Activated CD4-positive, alpha-beta T cell treated with anti-CD3 and anti-CD28 coated beads, Interleukin-2, Interleukin-6, amounts not matched to agents 100 ng/mL and 50 ng/mL, durations not matched to agents 16 hours and 8 hours (primary cell): ENCODE measurements at regions not wholly inside any gene's neighbourhood (a gene's known extent, or its start where the extent isn't known, plus 50 kb on each side); places are given as distances from the start of the nearest gene placed in this dataset.
"Not testable (repeated sequence)": the region's sequence is repeated elsewhere in the genome, so short reads cannot be mapped to it uniquely, and the experiment has no call there.

Experiments
- DNase-seq: peaks from one replicate; pipeline ENCODE4 v3.0.0-alpha.2; 2020

DNA sequence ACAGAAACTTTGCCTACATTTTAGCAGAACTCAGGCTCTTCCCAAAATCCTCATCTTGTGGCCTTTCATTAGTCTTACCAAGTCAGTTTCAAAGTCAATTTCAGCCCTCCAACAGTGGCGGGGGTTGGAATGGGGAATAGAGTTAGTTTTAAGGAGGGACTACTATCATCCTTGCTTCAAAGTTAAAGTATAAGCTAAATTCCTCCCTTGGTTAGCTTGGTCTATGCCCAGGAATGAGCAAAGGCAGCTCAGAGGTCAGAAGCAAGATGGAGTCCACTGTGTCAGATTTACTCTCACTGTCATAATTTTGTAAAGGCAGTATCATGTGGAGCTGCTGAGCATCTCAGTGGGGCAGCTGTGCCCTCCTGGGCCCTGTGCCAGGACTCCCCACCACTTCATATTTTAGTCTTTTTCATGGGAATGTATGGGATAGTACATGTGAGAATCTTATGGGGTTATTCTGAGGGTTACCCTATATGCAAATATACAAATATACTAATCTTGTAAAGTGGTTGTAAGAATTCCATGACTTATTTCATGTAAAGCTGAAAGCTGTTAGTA, 145.2 kb upstream of the MMADHC start:
- no peak for DNase-seq

DNA sequence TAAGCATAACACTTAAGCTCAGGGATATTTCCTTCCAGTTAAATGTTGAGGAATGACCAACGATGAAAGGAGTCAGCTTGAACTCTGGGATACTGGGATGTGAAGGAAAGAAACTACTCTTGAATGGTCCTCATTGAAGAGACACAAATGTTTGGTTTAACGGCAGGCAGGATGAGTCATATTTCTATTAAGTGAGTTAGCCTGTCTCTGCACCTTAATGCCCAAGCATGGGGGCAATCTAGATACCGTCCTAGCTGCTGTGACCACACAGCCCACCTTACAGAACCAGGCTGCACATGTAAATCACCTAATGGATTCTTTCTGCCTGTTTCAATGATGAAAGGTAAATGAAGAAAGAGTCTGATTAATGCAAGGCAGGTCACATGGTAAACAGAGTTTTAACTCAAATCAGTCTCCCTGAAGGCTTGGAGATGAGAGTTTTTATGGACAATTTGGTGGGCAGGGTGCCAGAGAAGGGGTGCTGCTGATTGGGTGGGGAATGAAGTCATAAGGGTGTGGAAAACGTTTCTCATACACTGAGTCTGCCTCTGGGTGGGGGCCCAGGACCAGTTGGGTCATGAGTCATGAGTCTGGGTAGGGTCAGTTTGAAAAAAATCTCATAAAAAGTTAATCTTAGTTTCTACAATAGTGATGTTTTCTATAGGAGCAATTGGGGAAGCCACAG, 144.6 kb upstream of the MMADHC start:
- DNase-seq = no peak

DNA sequence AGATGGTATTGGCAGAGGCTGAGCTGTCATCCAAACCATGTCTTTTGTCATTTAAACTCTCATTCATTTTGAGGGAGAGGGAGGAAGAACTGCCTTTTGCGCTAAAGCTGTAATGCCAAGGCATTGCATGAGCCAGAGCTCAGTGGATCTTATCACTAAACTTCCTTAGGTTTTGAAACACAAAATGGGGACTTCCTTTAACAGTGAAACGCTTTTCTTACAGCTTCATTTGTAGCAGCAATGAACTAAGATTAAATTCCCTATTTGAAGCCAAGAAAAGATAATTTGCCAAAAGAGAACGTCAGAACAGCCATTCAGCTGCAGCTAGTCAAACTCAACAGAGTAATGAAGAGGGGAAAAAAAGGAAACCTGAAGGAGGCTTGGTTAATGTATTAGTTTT, 143.5 kb upstream of the MMADHC start:
- DNase-seq = no peak

DNA sequence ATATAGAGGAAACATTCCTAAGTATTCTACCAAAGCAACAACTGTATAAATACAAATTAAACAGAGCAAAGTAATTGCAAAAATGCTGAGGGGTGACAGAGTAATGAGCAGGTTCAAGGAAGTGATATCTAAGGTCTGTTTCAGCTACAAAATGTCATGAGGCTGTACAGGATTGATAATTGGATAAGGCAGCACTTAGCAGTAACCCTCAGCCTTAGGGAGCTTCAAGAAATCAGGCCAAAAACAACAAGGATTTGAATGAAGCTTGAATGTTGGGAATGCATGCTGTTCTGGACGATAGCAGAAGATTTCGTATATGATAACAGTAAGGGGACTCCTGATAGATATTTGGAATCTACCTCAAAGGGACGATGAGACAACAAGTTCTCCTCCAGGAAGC, 142.0 kb upstream of the MMADHC start:
- DNase-seq = no peak

DNA sequence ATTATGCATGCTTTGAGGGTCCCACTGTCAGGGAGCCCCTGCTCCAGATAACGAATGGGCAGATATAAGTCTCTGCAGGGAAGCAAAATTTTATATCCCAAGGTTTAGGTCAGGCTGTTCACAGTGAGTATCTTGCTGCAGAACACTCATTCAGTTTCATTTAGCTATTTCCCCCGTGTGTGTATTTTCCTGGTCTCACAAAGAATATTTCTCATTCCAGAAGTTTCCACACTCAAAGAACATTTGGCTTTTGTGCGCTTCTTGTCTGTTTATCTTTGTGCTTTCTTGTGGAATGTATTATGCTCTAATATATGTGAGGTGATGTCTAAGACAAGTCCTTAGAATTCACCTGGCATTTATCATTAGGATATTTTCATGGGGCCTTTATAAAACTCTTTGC, 140.4 kb upstream of the MMADHC start:
- no peak for DNase-seq

DNA sequence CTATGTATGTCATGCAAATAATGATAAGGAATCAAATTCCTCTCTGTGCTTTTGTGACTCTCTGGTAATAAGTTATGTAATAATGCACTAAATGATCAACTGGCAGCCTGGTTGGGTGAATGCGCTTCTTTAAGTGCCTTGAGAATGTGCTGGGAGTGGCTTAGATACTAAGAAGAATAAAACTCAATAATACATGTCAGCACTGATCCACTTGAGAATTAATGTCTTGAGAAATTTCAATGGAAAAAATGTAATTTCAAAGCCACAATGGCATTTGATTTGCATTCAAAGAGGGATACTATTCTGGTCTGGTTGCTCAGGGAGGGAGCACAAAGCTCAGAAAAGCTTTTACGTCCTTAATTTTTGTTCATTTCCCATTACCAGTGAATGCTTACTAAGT, 137.7 kb upstream of the MMADHC start:
- DNase-seq = no peak

DNA sequence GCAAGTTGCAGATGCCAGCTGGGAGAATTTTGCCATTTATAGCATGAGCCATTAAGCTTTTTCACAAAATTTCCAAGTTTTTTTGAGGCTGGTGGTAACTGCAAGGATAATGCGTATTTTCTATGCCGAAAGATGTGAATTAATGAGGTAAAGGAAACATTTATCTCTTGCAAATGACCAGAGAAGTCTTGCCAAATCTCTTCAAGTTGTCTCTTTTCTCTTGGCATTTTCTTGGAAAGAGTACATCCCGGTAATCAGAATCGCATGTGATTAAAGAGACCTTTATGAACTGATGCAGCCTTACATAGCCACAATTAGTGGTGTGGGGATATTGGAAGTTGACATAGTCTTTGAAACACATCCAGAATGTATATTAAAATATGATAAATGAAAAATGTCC, 136.5 kb upstream of the MMADHC start:
- DNase-seq = no peak

DNA sequence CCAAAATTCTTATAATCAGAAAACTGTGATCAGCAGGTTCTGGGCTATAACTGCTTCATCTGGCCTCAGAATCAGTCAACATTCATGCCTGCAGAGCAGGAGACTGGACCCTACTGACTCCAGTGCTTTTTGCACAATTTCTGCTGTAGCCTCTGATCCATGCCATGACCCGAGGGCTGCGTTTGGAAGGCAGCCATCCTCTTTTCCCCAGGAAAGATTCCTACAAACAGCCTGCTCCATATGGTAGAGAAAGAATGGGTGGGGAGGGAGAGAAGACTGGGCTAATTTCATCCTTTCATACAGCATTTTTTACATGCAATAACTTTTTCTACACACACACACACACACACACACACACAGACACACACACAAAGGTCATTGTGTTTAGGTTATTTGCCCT, 133.0 kb upstream of the MMADHC start:
- no peak for DNase-seq

DNA sequence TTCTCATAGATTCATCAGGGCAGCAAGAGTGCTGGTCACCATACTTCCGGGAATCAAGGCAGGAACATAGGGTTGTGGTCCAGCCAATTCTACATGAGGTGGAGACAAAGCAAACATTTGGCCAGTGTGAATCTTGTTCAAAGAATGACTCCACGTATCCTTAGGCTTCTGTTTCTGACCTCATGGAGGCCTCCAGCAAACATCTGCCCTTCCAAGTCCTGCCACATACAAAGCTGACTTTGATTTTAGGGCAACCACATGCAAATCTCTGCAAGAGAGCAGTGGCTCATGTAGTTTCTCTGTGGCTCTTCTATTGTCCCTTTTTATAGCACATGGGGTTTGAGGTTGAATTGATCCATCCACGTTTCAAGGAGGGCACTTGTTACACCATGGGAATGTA, 132.1 kb upstream of the MMADHC start:
- DNase-seq = no peak

DNA sequence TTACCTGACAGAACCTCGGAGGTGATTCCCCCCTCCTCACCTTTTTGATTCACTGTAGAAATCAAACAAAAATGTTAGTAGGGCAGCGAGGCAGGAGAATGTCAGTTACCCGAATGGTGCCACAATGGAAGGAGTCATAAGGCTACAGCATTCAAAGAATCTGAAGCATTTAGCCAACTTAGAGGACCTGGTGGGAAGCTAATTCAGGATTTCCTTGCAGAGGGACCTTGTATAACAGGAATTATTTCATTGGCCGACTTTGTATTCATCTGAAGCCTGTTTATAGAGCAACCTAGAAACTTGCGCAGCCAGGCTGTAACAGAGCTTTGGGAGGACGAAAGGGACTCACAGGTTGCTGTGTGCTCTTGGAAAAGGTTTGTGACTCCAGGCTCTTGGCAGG, 129.1 kb upstream of the MMADHC start:
- DNase-seq = no peak

DNA sequence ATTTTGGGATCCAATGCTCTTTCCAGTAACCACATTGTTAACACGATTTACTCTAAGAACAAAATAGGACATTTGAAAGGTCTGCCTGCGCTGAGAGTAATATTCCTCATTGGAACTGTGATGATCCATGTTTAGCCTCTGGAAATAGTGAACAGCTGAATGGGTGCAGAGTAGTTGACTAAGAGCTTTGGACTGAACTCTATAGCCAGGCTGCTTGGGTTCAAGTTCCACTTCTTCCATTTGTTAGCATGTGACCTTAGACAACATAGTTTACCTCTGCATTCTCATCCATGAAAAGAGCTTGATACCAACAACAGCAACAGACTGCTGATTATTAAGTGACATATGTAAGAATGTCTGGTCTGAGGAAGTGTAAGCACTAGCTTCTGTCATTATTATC, 128.3 kb upstream of the MMADHC start:
- DNase-seq = no peak

DNA sequence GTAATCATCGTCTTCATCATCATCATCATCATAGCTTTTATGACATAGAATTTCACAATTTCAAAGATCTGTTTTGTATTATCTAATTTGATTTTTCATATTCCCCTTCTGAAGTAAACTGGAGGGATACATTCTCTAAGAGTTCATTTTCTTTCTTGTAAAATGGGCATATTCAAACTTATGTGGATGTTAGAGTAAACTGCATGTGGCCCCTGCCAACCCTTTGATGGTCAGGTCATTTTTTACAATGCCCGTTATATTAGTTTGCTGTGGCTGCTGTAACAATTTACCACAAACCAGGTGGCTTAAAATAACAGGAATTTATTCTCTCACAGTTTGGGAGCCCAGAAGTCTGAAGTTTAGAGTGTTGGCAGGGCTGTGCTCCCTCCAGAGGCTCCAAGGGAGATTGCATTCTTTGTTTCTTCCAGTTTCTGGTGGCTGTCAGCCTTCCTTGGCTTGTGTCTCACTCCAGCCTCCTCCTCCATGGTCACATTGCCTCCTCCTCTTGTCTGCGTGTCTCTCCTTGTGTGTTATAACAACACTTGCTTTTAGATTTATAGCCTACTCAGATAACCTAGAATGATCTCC, 127.5 kb upstream of the MMADHC start:
- DNase-seq = peak; percentile 9

DNA sequence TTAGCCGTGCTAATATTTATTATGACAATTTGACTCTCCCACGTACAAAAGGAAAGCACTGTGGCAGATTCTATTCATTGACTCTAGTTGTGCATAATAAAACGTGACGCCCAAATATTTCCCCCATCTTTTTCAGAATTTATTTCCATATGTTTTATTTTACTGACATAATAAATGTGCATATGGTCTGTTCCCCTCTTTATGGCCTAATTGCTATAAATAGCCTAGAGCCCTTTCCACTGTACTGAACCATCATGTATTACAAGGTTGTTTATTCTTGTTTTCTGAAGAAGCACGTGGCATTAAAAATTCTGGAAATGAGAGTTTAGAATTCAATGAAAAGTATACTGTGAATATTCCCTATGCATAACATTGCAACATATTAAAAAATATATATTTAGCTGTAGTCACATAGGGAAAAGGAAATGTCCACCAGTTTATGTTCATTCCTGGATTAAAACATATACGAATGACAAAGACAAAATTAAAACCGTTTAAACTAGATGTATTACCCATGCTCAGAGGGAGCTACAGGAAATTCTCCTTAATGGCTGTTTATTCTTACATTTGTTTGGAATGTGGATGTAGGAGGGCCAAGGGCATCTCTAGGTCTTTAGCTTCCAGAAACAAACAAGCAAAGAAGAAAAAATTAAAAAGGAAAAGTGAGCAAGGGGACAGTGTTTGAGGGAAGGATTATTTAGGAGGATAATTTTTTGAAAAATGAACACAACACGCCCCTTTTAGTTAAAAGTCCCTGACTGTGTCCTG, 122.1 kb upstream of the MMADHC start:
- no peak for DNase-seq

DNA sequence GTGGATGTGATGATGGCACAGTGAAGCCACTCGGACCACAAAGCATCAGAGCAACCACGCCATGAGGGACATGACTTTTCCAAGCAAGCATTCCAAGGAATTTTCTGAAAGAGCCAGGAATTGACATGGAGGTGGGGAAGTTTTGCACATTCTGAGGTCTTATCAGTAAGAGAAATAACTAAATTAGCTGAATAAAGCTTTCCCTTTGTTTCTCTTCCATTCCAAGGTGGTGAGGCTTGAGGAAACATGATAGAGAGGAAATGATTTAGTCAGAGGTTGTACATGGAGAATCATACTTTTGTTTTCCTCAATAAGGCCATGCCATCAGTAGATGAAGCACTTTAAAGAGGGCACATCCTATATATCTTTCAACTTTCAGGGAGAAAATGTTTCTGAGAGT, 115.7 kb upstream of the MMADHC start:
- DNase-seq = no peak

DNA sequence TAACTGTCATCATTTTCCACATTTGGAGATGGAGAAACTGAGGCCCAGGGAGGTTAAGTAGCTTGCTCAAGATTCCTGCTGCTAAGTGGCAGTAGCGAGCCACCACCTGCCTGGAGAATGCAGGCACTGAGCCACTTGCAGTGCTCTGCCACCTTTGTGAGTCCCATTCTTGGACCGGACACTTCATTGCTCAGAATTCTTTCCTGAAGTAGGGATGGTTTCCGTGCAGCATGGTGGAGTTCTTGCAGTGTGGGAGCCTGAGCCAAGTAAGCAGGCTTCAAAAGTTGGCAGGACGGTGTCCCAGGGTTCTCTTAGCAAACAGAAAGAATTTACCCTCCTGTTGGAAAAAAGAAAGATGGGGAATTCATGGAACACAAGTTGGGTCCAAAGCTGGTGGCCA, 115.0 kb upstream of the MMADHC start:
- DNase-seq = no peak

DNA sequence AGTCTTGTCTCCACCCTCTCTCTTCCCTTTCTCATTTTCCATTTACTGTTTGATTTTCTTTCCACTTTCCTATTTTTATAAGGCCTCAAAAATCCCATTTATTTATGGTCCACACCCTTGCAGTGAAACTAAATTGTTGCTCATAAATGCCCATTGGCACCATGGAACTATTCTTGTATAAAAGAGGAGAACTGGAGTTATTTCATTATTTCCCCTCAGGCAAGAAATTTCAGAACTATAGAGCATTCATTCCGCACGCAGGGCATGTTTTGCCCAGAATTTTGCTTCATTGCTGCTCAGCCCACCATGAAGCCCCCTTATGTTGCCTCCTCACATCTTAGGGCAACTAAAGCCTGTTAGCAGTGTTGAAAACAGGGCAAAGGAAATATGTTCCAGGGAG, 113.7 kb upstream of the MMADHC start:
- DNase-seq = no peak

DNA sequence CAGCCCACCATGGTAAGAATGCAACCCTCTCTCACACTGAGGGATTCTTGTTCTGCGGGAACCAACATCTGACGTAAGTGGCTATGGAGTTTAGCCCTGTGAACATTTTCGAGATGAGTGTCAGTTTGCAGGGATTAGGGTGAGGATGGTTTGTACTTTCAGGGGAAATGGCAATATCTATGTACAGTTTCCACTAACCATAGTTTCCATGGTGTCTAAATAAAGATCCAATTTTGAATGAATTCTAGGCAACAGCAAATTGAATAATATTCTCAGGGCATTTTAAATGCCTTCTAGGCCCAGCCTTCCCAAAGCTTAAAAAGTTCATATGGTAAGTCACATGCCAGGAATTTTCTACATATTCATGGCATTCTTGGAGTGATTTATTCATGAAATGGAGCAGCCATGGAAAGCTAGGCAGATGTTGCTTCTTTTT, 105.4 kb upstream of the MMADHC start:
- DNase-seq = no peak

DNA sequence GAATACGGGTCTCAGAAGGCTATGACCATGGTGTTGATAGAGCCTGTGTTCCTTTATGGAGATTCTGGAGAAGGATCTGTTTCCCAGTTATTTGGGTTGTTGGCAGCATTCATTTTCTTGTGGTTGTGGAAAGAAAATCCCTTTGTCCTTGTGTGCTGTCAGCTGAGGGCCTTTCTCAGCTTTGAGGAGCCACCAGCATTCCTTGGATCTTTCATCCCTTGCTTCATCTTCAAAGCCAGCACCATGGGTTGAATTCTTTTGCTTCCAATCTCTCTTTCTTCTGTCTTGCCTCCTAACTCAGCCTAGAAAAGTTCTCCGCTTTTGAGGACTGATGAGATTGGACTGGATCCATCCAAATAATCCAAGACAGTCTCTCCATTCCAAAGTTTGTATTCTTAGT, 103.2 kb upstream of the MMADHC start:
- no peak for DNase-seq

DNA sequence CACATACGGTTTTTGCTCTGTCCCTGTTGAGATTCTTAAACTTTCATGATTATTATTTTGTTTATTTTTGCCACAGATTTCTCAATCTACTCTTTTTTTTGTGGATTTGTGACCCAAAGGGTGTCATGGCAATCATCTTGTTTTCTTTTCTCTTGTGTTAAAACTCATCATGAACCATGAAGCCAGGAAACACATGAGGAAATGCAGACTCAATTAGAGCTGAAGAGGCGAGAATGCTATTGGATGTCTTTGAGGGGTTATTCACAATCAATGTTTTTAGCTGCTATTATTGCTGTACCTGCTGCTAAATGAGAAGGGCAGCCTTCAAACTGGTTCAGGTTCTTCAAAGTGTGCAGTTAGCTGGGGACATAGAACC, 99.5 kb upstream of the MMADHC start:
- DNase-seq = no peak

DNA sequence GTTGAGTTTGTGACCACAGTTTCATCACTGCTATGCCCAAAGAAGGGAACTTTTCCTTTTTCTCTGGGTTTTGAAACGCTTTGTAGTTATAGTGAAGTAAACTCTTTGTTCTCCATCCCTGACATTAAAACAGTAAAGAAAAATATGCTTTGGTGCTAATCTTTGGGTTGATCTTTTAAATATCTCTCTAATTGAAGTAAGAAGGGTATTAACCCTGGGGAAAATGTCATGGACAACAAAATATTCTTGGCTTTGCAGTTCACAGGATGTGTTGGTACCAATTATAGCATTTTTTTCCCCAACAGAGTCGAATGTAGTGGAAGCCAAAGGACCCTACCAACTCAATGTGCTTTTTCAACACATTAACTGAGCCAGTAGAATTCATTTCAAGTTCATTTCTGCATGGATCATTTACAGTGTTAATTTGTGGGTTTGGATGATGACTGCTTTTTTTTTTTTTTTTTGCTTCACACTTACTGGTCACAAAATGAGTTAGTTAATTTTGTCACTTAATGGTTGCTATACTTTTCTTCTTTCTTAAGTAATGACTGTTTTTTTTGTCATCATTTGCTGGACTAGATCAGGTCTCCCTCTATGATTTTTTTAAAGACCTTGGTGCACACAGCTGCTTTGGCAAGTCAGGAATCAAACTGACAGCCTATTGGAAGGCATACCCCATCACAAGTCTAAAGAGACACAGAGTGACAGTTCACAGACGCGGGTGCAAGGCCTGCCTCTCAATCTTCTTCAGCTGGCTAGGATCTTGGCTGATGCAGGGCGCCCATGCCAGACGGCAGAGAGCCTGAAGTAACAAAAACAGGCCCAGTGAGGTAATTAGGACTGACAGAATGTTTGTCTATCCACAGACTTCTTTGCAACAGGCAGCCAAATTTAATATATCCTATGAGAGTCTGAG, 98.8 kb upstream of the MMADHC start:
- DNase-seq = no peak

DNA sequence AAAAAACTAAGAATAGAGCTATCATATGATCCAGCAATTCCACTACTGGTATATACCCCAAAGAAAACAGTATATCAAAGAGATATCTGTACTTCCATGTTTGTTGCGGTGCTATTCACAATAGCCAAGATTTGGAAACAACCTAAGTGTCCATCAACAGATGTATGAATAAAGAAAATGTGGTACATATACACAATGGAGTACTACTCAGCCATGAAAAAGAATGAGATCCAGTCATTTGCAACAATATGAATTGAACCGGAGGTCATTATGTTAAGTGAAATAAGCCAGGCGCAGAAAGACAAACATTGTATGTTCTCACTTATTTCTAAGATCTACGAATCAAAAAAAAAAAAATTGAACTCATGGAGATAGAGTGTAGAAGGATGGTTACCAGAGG, 97.8 kb upstream of the MMADHC start:
- DNase-seq = not testable (repeated sequence)

DNA sequence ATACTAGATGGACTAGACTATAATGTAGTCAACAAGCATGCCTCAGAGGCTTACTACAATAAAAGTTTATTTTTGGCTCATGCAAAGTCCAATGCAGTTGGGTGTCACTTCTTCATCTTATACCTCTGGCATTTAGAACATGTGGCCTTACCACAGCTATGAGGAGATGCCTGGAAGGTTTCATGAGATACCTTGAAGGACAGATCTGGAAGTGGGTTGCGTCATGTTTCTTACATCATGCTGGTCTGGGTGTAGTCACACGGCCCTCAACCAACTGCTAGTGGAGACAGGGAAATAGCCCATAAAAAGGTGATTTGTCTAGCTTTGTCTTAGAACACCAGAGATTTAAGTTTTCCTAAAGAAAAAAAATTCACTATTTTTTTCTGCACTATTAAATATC, 91.7 kb upstream of the MMADHC start:
- no peak for DNase-seq

DNA sequence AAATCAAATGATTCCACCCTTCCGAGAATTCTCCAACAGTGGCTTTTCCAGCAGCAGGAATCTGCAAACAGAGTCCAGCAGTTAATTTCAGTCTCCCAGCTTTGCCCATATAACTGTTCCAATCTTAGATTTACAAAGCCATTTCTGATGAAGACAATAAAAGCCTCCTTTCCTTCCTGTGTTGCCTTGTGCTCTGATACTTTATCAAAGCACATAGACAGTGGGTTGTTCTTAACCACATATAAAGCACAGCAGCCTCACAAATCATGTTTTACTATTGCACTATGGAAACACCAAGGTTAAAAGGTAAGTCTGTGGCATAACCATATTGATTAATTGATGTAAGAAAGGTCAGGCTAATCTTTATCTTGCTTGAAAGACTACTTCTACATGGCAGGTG, 89.8 kb upstream of the MMADHC start:
- no peak for DNase-seq
